IMR-90 (cell line): ENCODE measurements at regions not wholly inside any gene's neighbourhood (a gene's known extent, or its start where the extent isn't known, plus 50 kb on each side); places are given as distances from the start of the nearest gene placed in this dataset.

Experiments
- CTCF ChIP-seq: conservative IDR thresholded peaks from 2 replicates; pipeline ENCODE4 v1.5.1; 2012; ENCODE audit warnings: mild to moderate bottlenecking, low read depth, low read length, improper control_type of control experiment
- MAFK ChIP-seq: IDR thresholded peaks from 2 replicates; pipeline ENCODE4 v1.6.1; 2012; ENCODE audit warnings: low read depth, low read length, improper control_type of control experiment
- MAZ ChIP-seq: IDR thresholded peaks from 2 replicates; pipeline ENCODE4 v1.6.1; 2012; ENCODE audit warnings: low read depth, mild to moderate bottlenecking, low read length, improper control_type of control experiment, moderate library complexity, borderline replicate concordance
- MXI1 ChIP-seq: IDR thresholded peaks from 2 replicates; pipeline ENCODE4 v1.6.1; 2012; ENCODE audit warnings: low read depth, mild to moderate bottlenecking, low read length, moderate library complexity, borderline replicate concordance
- POLR2A ChIP-seq: IDR thresholded peaks from 2 replicates; pipeline ENCODE4 v1.6.1; 2012; ENCODE audit warnings: mild to moderate bottlenecking, low read depth, low read length
- SMC3 ChIP-seq: fragments of 150-350 bp; IDR thresholded peaks from 2 replicates; pipeline ENCODE4 v1.6.1; 2016; ENCODE audit warnings: low read depth, mild to moderate bottlenecking, antibody characterized with exemption, low read length, moderate library complexity

GRCh38 chr11:105469931-105470330, 139.9 kb upstream of the GRIA4 start:
- TF ChIP-seq MAZ (no peak), CTCF (no peak), SMC3 (no peak), POLR2A (no peak), MXI1 (no peak), MAFK (no peak)
